OCI-LY1 (cell line): ENCODE measurements at regions not wholly inside any gene's neighbourhood (a gene's known extent, or its start where the extent isn't known, plus 50 kb on each side); places are given as distances from the start of the nearest gene placed in this dataset.

Experiments used
- H2AFZ ChIP-seq: fragments of 200-600 bp; sonication (generic), shearing (Covaris generic); 2 replicates; pipeline ENCODE4 v1.6.0; 2014; ENCODE audit warnings: antibody characterized with exemption, mild to moderate bottlenecking, low read length
- H3F3A ChIP-seq: fragments of 200-600 bp; sonication (generic), shearing (Covaris generic); 2 replicates; pipeline ENCODE4 v1.6.0; 2014; ENCODE audit warnings: mild to moderate bottlenecking, antibody characterized with exemption, low read length, moderate library complexity; ENCODE audit not compliant: insufficient read depth
- H3K27ac ChIP-seq: fragments of 200-600 bp; sonication (generic); 2 replicates; pipeline ENCODE4 v1.5.1; 2014; ENCODE audit warnings: low read length, mixed run types, mild to moderate bottlenecking, low read depth; ENCODE audit not compliant: poor library complexity, severe bottlenecking
- H3K27me3 ChIP-seq: fragments of 200-600 bp; sonication (generic); 2 replicates; pipeline ENCODE4 v1.6.0; 2014; ENCODE audit warnings: antibody characterized with exemption, mild to moderate bottlenecking, low read length, moderate library complexity; ENCODE audit not compliant: insufficient read depth
- H3K36me3 ChIP-seq: fragments of 200-600 bp; sonication (generic); 2 replicates; pipeline ENCODE4 v1.6.1; 2014; ENCODE audit warnings: mild to moderate bottlenecking, antibody characterized with exemption, low read length, moderate library complexity, mixed read lengths; ENCODE audit not compliant: insufficient read depth
- H3K4me1 ChIP-seq: fragments of 200-600 bp; sonication (generic); 2 replicates; pipeline ENCODE4 v1.5.1; 2014; ENCODE audit warnings: mild to moderate bottlenecking, low read length, moderate library complexity; ENCODE audit not compliant: insufficient read depth, severe bottlenecking
- H3K4me2 ChIP-seq: fragments of 200-600 bp; sonication (generic), shearing (Covaris generic); 2 replicates; pipeline ENCODE4 v1.6.1; 2014; ENCODE audit warnings: low read length
- H3K4me3 ChIP-seq: fragments of 200-600 bp; sonication (generic); 2 replicates; pipeline ENCODE4 v1.5.1; 2014; ENCODE audit warnings: low read length, low read depth, mild to moderate bottlenecking, mixed read lengths; ENCODE audit not compliant: poor library complexity, severe bottlenecking
- H3K79me2 ChIP-seq: fragments of 200-600 bp; shearing (Covaris generic); 2 replicates; pipeline ENCODE4 v1.6.1; 2016; ENCODE audit warnings: mixed run types, low read length, mixed read lengths; ENCODE audit not compliant: insufficient read depth
- H3K9ac ChIP-seq: fragments of 200-600 bp; sonication (generic), shearing (Covaris generic); 2 replicates; pipeline ENCODE4 v1.6.1; 2014; ENCODE audit warnings: mild to moderate bottlenecking, low read length, mixed read lengths
- H3K9me2 ChIP-seq: fragments of 200-600 bp; sonication (generic), shearing (Covaris generic); 2 replicates; pipeline ENCODE4 v1.6.1; 2014; ENCODE audit warnings: low read depth, mild to moderate bottlenecking, low read length, mixed read lengths
- H3K9me3 ChIP-seq: fragments of 200-600 bp; shearing (Covaris generic); 2 replicates; pipeline ENCODE4 v1.6.1; 2014; ENCODE audit warnings: low read length, mixed read lengths
- H4K20me1 ChIP-seq: fragments of 200-600 bp; sonication (generic), shearing (Covaris generic); 2 replicates; pipeline ENCODE4 v1.6.0; 2016; ENCODE audit warnings: mild to moderate bottlenecking, low read length; ENCODE audit not compliant: insufficient read depth
- EZH2 ChIP-seq: fragments of 200-600 bp; sonication (generic), shearing (Covaris generic); IDR thresholded peaks from 2 replicates; pipeline ENCODE4 v1.8.0; 2017; ENCODE audit warnings: borderline replicate concordance, mixed run types, mild to moderate bottlenecking, antibody characterized with exemption, low read length, moderate library complexity, mixed read lengths
- TF ChIP-seq, protein P1 (sequence below): fragments of 200-600 bp; sonication (generic), shearing (Covaris generic); IDR thresholded peaks from 2 replicates; pipeline ENCODE4 v1.5.1; 2017; ENCODE audit warnings: mild to moderate bottlenecking, antibody characterized with exemption, low read length, moderate library complexity, mixed read lengths

DNA sequence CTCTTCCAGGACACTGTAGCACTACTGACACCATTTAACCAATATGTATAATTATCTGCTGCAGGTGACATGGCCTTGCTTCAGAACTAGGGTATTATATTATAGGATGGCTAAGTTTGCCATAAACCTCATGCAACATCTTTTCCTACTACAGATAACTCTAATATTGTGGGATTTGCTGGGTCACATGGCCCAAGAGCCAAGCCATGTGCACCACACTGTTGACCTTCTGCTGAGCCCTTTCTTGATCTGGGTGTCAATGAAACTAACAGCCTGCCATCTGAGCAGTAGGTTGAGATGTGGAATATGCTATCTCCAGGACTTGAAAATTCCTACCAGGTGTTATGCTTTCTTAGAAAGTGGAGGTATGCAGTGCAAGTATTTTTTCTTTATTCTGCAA, 2291.1 kb downstream of the MRPL39 start:
- Histone ChIP-seq H3F3A (no peaks in the 10 kb centered on the region), H3K27me3 (no peaks in the 10 kb centered on the region), H3K9ac (no peak overlapping the region), H3K4me1 (no peaks in the 10 kb centered on the region), H3K79me2 (no peaks in the 10 kb centered on the region), H3K36me3 (no peaks in the 10 kb centered on the region), H4K20me1 (no peaks in the 10 kb centered on the region), H2AFZ (no peak overlapping the region), H3K9me3 (no peaks in the 10 kb centered on the region), H3K4me2 (no peak overlapping the region), H3K27ac (no peak overlapping the region), H3K4me3 (no peak overlapping the region), H3K9me2 (no peaks in the 10 kb centered on the region)
- no peak for TF ChIP-seq EZH2
- TF ChIP-seq, protein P1, sequence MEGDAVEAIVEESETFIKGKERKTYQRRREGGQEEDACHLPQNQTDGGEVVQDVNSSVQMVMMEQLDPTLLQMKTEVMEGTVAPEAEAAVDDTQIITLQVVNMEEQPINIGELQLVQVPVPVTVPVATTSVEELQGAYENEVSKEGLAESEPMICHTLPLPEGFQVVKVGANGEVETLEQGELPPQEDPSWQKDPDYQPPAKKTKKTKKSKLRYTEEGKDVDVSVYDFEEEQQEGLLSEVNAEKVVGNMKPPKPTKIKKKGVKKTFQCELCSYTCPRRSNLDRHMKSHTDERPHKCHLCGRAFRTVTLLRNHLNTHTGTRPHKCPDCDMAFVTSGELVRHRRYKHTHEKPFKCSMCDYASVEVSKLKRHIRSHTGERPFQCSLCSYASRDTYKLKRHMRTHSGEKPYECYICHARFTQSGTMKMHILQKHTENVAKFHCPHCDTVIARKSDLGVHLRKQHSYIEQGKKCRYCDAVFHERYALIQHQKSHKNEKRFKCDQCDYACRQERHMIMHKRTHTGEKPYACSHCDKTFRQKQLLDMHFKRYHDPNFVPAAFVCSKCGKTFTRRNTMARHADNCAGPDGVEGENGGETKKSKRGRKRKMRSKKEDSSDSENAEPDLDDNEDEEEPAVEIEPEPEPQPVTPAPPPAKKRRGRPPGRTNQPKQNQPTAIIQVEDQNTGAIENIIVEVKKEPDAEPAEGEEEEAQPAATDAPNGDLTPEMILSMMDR, result no peak

DNA sequence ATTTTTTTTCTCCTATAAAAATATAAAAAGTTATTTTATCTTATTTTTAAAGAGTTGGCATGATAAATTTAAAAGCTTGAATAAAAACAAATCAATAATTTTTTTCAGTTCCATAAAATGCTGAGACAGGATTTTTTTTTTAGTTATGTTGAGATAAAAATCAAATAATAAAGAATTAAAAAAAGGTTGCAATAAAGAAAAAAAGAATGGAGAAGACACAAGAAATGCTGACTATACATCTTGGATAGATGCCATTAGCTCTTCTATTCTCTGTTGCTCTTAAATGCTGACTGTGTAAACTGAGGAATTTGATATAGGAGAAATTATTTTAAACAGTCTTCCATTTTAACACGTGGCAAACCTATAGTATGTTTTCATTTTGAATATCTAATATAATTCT, 2298.5 kb downstream of the MRPL39 start:
- no peaks in the 10 kb centered on the region for H3K9me2 ChIP-seq
- no peak overlapping the region for H3K9ac ChIP-seq
- H3K79me2 ChIP-seq, result no peaks in the 10 kb centered on the region
- no peak overlapping the region for H2AFZ ChIP-seq
- no peaks in the 10 kb centered on the region for H3K27me3 ChIP-seq
- no peak overlapping the region for H3K4me2 ChIP-seq
- H4K20me1 ChIP-seq, result no peaks in the 10 kb centered on the region
- no peaks in the 10 kb centered on the region for H3F3A ChIP-seq
- H3K36me3 ChIP-seq, result no peaks in the 10 kb centered on the region
- TF ChIP-seq, protein P1, result no peak
- no peak for TF ChIP-seq EZH2
- H3K4me3 ChIP-seq, result no peak overlapping the region
- H3K27ac ChIP-seq, result no peak overlapping the region
- no peaks in the 10 kb centered on the region for H3K4me1 ChIP-seq
- H3K9me3 ChIP-seq, result no peaks in the 10 kb centered on the region

DNA sequence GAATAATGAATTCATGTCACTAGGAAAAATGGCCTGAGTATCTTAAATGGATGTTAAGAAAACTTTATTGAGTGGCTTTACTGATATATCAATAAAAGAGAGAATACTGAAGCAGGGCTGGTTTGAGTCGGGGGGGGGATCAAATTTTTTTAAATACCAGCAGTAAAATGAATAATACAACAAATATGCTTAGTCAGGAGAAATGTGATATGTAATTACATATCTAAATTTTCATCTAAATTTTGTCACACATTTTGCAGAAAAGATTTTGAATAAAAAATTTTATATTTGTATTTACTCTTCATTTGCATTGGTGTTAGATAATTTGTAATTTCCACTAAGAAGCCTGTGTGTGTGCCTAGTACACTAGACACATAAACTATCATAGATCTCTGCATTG, 2300.2 kb downstream of the MRPL39 start:
- no peak overlapping the region for H3K27ac ChIP-seq
- no peaks in the 10 kb centered on the region for H3F3A ChIP-seq
- no peaks in the 10 kb centered on the region for H4K20me1 ChIP-seq
- no peaks in the 10 kb centered on the region for H3K27me3 ChIP-seq
- H3K4me2 ChIP-seq, result no peak overlapping the region
- no peak overlapping the region for H3K9ac ChIP-seq
- no peaks in the 10 kb centered on the region for H3K9me2 ChIP-seq
- H3K4me1 ChIP-seq, result no peaks in the 10 kb centered on the region
- no peak overlapping the region for H2AFZ ChIP-seq
- H3K4me3 ChIP-seq, result no peak overlapping the region
- no peaks in the 10 kb centered on the region for H3K79me2 ChIP-seq
- H3K36me3 ChIP-seq, result no peaks in the 10 kb centered on the region
- no peaks in the 10 kb centered on the region for H3K9me3 ChIP-seq
- TF ChIP-seq, protein P1, result no peak
- TF ChIP-seq EZH2, result no peak
